NT2/D1 (cell line): ENCODE measurements at regions not wholly inside any gene's neighbourhood (a gene's known extent, or its start where the extent isn't known, plus 50 kb on each side); places are given as distances from the start of the nearest gene placed in this dataset.

Experiments used
- SUZ12 ChIP-seq: IDR thresholded peaks from 2 replicates; pipeline ENCODE4 v1.6.1; 2011; ENCODE audit not compliant: insufficient read length, insufficient read depth; ENCODE audit errors: extremely low read depth
- YY1 ChIP-seq: IDR thresholded peaks from 2 replicates; pipeline ENCODE4 v1.6.1; 2011; ENCODE audit not compliant: insufficient read length, insufficient read depth
- ZNF274 ChIP-seq: IDR thresholded peaks from 2 replicates; pipeline ENCODE4 v1.6.1; 2011; ENCODE audit warnings: mild to moderate bottlenecking, low read depth, low read length

GRCh38 chr3:182696916-182697315, 96.4 kb upstream of the ATP11B start:
- TF ChIP-seq YY1 (no peak), SUZ12 (no peak), ZNF274 (no peak)
